Erythroblast (primary cell): ENCODE measurements at regions not wholly inside any gene's neighbourhood (a gene's known extent, or its start where the extent isn't known, plus 50 kb on each side); places are given as distances from the start of the nearest gene placed in this dataset.

Experiments
- GATA1 ChIP-seq: IDR thresholded peaks from 2 replicates; pipeline ENCODE4 v1.6.1; 2011; ENCODE audit warnings: low read depth, mild to moderate bottlenecking, control low read depth, low read length, moderate library complexity
- POLR2A ChIP-seq: IDR thresholded peaks from 2 replicates; pipeline ENCODE4 v1.6.1; 2011; ENCODE audit warnings: mild to moderate bottlenecking, low read length

DNA sequence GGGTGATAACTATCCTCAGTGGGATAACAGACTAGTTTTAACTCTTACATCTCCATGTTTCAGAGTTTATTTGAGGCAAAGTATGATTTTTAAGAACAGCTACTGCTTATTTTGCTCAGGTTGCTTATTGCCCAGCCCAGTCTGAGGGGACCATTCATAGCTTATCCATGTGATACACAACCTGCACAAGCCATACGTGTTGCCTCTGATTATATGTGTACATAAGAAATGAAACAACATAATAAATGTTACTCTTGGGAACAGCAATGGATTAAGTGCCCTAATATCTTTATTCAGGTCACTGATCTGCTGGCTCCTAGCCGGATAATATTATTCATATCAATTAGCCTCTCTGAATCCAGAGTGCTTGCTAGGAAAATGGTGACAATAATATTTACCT, 236.2 kb downstream of the CGGBP1 start:
- TF ChIP-seq POLR2A: no peak
- TF ChIP-seq GATA1: no peak
